Epithelial cell of esophagus (primary cell): ENCODE measurements at regions not wholly inside any gene's neighbourhood (a gene's known extent, or its start where the extent isn't known, plus 50 kb on each side); places are given as distances from the start of the nearest gene placed in this dataset.

Source experiments
- DNase-seq: peaks from one replicate; pipeline ENCODE4 v3.0.0; 2010; ENCODE audit warnings: low read depth
- H3K4me3 ChIP-seq: 2 replicates; pipeline ENCODE4 v1.5.1; 2011; ENCODE audit warnings: mild to moderate bottlenecking, low read length, control low read depth
- CTCF ChIP-seq: IDR thresholded peaks from 2 replicates; pipeline ENCODE4 v1.5.1; 2011; ENCODE audit warnings: low read depth, mild to moderate bottlenecking, low read length, control low read depth, inconsistent platforms; ENCODE audit not compliant: insufficient read depth; ENCODE audit errors: missing control alignments

DNA sequence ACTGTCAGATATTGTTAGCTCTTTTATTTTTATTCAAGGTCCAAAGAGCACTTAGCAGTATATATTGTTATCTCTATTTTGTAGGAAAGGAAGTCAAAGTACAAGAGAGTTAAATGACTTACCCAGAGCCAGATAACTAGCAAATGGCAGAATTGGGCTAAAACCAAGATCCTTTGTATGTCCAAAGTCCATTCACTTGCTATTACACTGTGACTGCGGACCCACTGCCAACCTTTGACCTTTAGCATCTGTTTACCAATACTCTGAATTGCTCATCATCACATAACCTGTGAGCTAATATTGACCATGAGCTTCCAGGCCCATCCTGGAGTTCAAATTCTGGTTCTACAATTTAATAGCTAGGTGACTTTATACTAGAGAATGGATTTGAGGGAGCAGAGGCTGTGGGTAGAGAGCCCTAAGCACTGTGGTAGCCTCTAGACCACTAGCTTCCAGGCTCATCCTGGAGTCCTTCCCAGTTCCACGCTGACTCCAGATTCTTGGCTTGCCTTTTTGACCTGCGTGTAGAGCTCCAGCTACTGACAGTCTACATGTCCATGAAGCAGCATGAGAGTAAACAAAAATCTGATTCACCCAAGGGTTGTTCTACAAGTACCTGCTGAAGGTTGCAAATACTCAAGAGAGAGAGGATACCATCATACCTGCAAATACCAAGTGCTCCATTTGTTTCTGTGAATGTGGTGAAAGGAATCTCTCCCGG, 424.0 kb downstream of the SH3GL2 start:
- no peak for DNase-seq
- H3K4me3 ChIP-seq, result no peak overlapping the region
- no peak for TF ChIP-seq CTCF

GRCh38 chr9:18006591-18006990, 427.7 kb downstream of the SH3GL2 start:
- H3K4me3 ChIP-seq, result no peak overlapping the region
- no peak for DNase-seq
- no peak for TF ChIP-seq CTCF

DNA sequence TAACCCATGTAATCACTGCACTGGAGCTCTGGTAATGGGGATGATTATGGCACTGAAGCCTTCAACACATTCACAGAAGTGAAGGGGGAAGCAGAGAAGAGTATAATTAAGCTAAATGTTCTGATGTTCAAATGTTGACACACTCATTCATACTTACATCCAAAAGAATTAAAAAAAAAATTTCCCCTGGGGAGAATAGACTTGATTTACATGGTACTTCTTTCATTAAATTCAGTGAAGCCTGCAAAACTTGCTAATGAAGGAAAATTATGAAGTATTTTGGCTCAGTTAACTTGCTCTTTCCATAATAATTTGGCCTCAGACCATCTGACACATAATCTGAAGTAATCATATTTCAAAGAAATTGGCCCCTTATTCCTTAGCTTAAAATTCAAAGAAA, 428.8 kb downstream of the SH3GL2 start:
- no peak for TF ChIP-seq CTCF
- no peak for DNase-seq
- no peak overlapping the region for H3K4me3 ChIP-seq

DNA sequence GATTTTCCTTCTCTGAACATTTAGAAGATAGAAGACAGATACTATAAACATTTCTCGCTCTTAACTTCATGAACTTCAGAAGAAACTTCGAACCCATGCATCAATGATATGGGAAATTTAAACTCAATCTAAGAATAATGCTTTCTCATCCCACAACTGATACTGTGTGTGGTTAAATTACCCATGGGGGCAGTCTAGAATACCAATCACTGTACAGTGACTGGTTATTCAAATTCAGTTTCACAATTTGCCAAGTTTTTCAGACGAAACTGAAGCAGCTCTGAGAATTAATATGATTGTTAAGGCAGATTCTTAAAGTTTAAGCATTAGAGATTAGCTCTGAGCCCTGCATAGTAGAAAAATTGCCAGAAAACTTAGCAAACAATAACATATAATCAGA, 431.0 kb downstream of the SH3GL2 start:
- TF ChIP-seq CTCF, result no peak
- DNase-seq, result no peak
- no peak overlapping the region for H3K4me3 ChIP-seq

DNA sequence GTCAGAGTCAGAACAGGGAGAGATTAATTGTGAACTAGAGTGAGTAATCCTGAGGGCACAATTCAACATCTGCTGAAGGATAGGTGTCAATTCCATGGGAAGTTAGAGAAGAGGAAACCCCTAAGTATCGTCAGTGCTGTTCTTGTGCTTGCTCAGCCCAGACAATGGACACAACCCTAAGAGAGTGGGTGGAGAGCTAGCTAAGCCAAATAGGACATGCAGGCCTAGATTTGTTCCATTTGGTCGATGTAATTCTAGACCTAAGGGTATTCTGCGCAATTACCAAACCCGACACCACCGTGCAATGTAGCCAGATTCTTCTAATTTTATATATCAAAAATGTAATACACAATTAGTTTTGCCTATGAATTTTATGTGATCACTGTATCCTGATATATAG, 431.6 kb downstream of the SH3GL2 start:
- H3K4me3 ChIP-seq, result no peak overlapping the region
- TF ChIP-seq CTCF, result no peak
- DNase-seq, result no peak

DNA sequence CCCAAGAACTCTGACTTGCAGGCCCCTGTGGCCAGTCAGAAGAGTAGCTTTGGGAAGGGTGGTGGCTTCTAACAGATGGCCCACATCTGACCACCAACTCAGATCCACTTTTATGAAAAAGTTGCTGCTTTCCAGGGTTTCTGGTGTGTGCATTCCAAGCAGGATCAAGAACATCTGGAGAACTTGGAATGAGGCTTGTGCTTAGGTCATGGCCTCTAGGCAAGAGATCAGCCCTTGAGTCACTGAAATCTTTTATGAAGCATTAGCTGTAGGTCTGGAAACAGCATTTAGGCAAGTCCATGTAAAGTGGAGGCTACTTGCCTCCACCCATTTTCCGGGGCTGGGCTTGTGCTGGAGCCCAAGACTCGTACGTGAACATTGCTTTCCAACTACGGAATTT, 433.3 kb downstream of the SH3GL2 start:
- TF ChIP-seq CTCF, result no peak
- H3K4me3 ChIP-seq, result no peak overlapping the region
- no peak for DNase-seq

GRCh38 chr9:18014556-18014955, 435.7 kb downstream of the SH3GL2 start:
- H3K4me3 ChIP-seq, result no peak overlapping the region
- TF ChIP-seq CTCF, result no peak
- peak; percentile 31 for DNase-seq
